Adipocyte (in vitro differentiated cells): ENCODE measurements at regions not wholly inside any gene's neighbourhood (a gene's known extent, or its start where the extent isn't known, plus 50 kb on each side); places are given as distances from the start of the nearest gene placed in this dataset.
"Not testable (repeated sequence)": the region's sequence is repeated elsewhere in the genome, so short reads cannot be mapped to it uniquely, and the experiment has no call there.

Experiments
- DNase-seq: peaks from one replicate; pipeline ENCODE4 v3.0.0-alpha.2; 2015; ENCODE audit warnings: low read depth
- H3K27me3 ChIP-seq: replicated peaks from 2 replicates; pipeline ENCODE4 v1.7.0; 2013; ENCODE audit warnings: mild to moderate bottlenecking, low read length, moderate library complexity; ENCODE audit not compliant: control insufficient read depth, insufficient read depth
- H3K36me3 ChIP-seq: 2 replicates; pipeline ENCODE4 v1.7.0; 2013; ENCODE audit warnings: low read length, mild to moderate bottlenecking, moderate library complexity; ENCODE audit not compliant: control insufficient read depth, insufficient read depth, severe bottlenecking
- H3K4me1 ChIP-seq: 2 replicates; pipeline ENCODE4 v1.7.0; 2013; ENCODE audit warnings: mild to moderate bottlenecking, low read length, moderate library complexity; ENCODE audit not compliant: control insufficient read depth, insufficient read depth
- H3K4me3 ChIP-seq: 2 replicates; pipeline ENCODE4 v1.7.0; 2013; ENCODE audit warnings: mild to moderate bottlenecking, low read length, moderate library complexity
- H3K9ac ChIP-seq: 2 replicates; pipeline ENCODE4 v1.7.0; 2013; ENCODE audit warnings: mild to moderate bottlenecking, low read length, moderate library complexity
- H3K9me3 ChIP-seq: 2 replicates; pipeline ENCODE4 v1.7.0; 2013; ENCODE audit warnings: mild to moderate bottlenecking, low read length, moderate library complexity; ENCODE audit not compliant: control insufficient read depth

GRCh38 chr15:20207607-20208006 lies 334.0 kb downstream of the GOLGA6L6 start:
- not testable (repeated sequence) for H3K4me1 ChIP-seq, H3K27me3 ChIP-seq, H3K4me3 ChIP-seq, H3K9ac ChIP-seq, H3K9me3 ChIP-seq, DNase-seq, H3K36me3 ChIP-seq

- not testable (repeated sequence) for DNase-seq, H3K9me3 ChIP-seq, H3K9ac ChIP-seq, H3K27me3 ChIP-seq, H3K36me3 ChIP-seq, H3K4me1 ChIP-seq, H3K4me3 ChIP-seq
Measured at GRCh38 chr15:20207198-20207597, 334.4 kb downstream of the GOLGA6L6 start.

- H3K9me3 ChIP-seq, H3K36me3 ChIP-seq, DNase-seq, H3K4me1 ChIP-seq, H3K4me3 ChIP-seq, H3K27me3 ChIP-seq, H3K9ac ChIP-seq: not testable (repeated sequence)
Measured at GRCh38 chr15:20204177-20204866, 337.3 kb downstream of the GOLGA6L6 start.

- not testable (repeated sequence) for H3K9me3 ChIP-seq, DNase-seq, H3K4me3 ChIP-seq, H3K9ac ChIP-seq, H3K36me3 ChIP-seq, H3K4me1 ChIP-seq, H3K27me3 ChIP-seq
Measured at GRCh38 chr15:20203649-20204150, 337.9 kb downstream of the GOLGA6L6 start.

- H3K27me3 ChIP-seq, H3K36me3 ChIP-seq, H3K4me1 ChIP-seq, H3K4me3 ChIP-seq, DNase-seq, H3K9ac ChIP-seq, H3K9me3 ChIP-seq: not testable (repeated sequence)
Measured at GRCh38 chr15:20194591-20195198, 346.9 kb downstream of the GOLGA6L6 start.

GRCh38 chr15:20192982-20193929 lies 348.3 kb downstream of the GOLGA6L6 start:
- not testable (repeated sequence) for DNase-seq, H3K36me3 ChIP-seq, H3K27me3 ChIP-seq, H3K9me3 ChIP-seq, H3K9ac ChIP-seq, H3K4me1 ChIP-seq, H3K4me3 ChIP-seq

- not testable (repeated sequence) for H3K4me1 ChIP-seq, H3K27me3 ChIP-seq, H3K36me3 ChIP-seq, H3K4me3 ChIP-seq, H3K9me3 ChIP-seq, DNase-seq, H3K9ac ChIP-seq
Measured at GRCh38 chr15:20191508-20192125, 350.0 kb downstream of the GOLGA6L6 start.

- not testable (repeated sequence) for DNase-seq, H3K9ac ChIP-seq, H3K9me3 ChIP-seq, H3K4me1 ChIP-seq, H3K4me3 ChIP-seq, H3K27me3 ChIP-seq, H3K36me3 ChIP-seq
Measured at GRCh38 chr15:20188611-20189010, 353.0 kb downstream of the GOLGA6L6 start.

- DNase-seq, H3K36me3 ChIP-seq, H3K4me1 ChIP-seq, H3K4me3 ChIP-seq, H3K9me3 ChIP-seq, H3K27me3 ChIP-seq, H3K9ac ChIP-seq: not testable (repeated sequence)
Measured at GRCh38 chr15:20187370-20188355, 353.9 kb downstream of the GOLGA6L6 start.

- H3K27me3 ChIP-seq, H3K4me3 ChIP-seq, H3K36me3 ChIP-seq, DNase-seq, H3K4me1 ChIP-seq, H3K9ac ChIP-seq, H3K9me3 ChIP-seq: not testable (repeated sequence)
Measured at GRCh38 chr15:20184879-20185278, 356.7 kb downstream of the GOLGA6L6 start.
